CD4-positive, alpha-beta T cell treated with Interleukin-2 at 100 ng/mL for 4 hours (primary cell): ENCODE measurements at regions not wholly inside any gene's neighbourhood (a gene's known extent, or its start where the extent isn't known, plus 50 kb on each side); places are given as distances from the start of the nearest gene placed in this dataset.
"Not testable (repeated sequence)": the region's sequence is repeated elsewhere in the genome, so short reads cannot be mapped to it uniquely, and the experiment has no call there.

Experiments
- DNase-seq: peaks from one replicate; pipeline ENCODE4 v3.0.0-alpha.2; 2020; ENCODE audit warnings: low spot score

DNA sequence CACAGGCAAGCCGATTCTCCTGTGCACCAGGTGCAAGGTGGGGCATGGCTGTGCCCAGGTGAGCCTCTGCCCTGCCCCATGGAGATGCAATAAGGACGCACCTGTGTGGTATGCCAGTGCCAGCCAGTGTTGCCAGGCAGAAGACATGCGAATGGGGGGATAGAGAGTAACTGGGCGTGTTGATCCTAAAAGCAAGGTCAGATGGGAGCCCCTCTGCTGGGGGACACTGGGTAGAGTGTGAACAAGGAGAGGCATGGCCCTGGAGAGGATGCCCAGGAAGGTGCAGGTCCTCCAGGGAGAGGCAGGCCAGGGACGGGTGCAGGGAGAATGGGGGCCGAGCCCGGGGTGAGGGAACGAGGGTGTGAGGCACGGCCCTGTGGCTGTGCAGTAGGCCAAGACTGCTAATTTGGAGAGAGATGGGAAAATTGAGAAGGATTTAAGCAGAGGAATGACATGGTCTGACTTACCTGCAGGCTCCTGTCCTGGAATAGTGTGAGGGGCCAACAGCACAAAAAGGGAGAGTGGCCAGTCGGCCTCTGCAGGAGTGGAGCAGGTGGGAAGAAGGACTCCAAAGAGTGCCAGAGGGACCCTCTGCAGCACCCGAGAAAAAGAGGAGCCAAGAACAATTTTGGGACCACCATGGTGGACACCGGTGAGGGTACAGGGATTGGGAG, 690.4 kb upstream of the HS6ST1 start:
- DNase-seq = no peak

DNA sequence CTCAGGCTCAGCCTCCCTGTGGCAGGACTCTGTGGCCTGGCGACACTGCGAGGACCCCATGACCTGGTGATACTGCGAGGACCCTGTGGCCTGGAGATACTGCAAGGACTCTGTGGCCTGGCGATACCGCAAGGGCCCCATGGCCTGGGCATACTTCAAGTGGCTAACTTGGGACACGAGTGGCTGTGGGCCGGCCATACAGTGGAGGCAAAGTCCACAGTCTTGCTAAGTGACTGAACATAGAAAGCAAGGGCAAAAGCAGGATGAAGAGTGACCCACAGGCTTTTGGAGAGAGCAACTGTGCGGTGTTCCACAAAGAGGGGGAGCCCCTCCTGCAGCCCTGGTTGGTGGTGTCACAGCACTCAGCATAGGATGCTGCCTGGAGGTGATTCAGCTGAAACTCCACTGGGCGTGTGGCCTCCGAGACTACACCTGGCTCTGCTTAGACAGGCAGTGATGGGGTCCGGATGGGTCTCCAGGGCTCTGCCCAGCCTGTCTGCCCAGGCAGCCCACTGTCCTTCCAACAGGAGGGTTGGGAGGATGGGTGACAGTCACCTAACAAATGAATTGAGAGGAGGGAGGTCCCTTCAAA, 691.0 kb upstream of the HS6ST1 start:
- DNase-seq = no peak

DNA sequence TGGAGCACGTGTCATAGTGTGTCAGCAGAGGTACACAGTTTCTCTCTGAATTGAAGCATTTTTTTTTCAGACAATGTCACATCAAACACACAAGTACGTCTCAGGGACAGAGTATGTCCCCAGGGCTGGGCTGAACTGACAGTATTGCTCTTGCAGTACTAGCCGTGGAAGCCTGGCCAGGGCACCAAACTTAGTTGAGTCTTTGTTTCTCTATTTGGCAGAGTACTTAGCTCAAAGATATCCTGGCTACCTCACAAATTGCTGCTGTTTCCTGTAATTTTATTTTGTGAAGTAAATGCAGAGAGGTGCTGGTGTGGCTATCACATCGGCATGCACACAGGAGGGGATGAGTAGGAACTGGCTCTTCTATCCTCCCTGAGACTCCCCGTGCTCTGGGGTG, 691.6 kb upstream of the HS6ST1 start:
- no peak for DNase-seq

DNA sequence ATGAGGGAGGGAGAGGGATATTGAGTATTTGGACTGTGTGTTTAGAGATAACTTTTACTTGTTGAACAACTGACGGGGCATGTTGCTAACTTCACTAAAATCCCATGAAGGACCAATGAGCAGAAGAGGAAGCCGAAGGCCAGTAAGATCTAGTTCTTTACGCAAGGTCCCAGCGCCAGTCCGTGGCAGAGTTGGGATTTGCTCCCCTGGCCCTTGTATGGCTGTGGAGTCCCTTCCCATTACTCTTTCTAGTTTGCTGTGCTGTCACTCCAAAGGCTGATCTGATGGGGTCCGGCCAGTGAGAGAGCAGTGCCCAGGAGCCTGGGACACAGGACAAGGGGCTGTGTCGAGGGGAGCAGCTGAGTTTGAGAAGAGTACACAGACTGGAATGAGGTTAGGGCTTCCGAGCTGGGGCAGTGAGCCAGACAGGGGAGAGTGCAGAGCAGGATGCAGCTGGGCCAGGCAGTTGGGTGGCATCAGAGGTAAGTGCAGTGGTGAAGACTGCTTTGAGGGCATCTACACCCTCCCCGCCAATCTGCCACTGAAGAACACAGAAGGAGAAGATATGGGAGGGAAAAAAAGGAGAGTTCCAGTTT, 692.9 kb upstream of the HS6ST1 start:
- no peak for DNase-seq

DNA sequence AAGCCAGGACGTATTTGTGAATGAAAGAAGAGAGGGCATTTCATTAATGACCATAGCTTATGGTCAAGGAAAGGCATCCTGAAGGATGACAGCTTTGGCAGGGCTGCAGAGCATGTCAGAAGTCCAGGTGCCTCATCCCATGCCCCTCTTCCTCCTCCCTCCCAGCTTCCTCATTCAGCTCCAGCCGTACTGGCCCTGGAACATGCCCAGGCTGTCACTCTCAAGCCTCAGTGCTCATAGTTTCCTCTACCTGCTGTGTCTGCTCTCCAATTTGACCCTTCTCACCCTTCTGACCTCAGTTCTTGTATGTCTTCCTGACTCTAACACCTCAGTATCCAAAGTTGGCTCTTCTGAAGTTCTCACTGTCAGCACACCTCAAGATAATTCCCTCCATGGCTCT, 695.8 kb upstream of the HS6ST1 start:
- no peak for DNase-seq

DNA sequence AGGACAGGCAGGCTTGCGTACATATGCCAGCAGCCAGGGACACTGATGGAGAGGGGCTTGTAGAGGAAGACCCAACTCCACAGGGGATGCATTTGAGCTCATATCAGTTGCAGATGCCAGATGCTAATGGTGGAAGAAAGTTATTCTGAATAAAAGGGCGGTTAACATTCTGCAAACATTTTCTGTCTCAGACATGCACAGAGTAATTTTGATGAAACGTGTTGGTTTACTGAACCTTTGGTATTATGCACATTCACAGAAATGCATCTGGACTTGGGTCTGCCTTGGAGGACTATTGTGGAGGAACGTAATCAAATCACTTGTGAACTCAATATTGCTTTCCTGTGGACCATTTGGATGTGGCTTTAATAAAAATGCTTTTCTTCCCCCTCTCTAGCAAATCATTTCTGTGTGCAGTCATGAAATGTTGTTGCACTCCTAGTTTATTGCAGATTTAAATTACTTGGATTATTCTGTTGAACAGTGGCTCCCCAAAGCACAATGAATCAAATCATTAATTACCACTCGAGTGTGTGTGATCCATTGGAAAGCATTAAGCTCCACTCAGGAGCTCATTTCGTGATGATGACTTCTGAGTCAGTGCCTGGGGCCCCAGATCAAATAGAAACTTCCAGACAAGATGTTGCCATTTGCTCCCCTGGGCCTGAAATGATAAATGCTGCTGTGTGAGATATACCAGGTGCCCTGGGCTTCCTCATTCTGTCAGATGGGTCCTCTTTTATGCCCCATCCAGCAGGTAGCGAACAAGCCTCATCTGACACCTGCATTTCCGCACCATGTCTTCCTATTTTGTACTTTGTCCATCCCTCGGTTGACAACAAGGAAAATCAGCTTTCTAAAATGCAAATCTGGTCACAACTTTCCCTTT, 697.0 kb upstream of the HS6ST1 start:
- DNase-seq = no peak

DNA sequence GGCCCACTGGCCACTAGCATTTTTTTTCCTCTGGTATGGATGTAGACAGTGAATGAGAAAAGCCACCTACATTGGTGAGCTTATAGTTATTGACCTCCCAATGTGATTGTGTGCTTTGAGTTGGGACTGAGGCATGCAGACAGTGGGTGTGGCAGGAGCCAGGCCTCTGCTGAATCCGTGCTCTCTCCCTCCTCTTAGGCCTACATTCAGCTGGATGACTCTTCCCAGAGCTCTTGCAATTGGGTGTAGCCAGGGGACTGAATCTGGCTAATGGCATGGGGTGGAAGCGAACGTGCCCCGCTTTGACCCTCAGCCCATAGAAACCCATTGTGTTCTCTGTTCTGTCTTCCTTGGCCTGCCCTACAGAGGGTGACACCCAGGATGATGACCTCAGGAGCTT, 698.3 kb upstream of the HS6ST1 start:
- DNase-seq = no peak

DNA sequence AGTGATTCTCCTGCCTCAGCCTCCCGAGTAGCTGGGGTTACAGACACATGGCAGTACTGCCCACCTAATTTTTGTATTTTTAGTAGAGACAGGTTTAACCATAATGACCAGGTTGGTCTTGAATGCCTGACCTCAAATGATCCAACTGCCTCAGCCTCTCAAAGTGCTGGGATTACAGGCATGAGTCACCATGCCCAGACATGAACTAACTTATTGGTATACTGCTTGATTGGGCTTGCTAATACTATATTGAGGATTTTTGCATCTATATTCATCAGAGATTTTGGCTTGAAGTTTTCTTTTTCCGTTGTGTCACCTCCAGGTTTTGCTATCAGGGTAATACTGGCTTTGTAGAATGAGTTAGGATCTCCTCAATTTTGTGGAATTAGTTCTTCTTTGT, 706.1 kb upstream of the HS6ST1 start:
- no peak for DNase-seq

DNA sequence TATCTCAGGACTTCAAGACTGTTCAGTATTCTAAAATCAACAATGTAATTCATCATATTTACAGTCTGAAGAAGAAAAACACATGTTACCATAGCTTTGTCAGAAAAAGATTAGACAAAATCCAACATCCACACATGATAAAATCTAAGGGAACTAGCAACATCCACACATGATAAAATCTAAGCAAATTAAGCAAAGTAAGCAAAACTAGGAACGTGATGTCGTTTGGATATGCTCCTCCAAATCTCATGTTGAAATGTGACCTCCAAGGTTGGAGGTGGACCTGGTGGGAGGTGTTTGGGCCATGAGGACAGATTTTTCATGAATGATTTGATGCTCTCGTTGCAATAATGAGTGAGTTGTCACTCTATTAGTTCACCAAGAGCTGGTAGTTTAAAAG, 717.3 kb upstream of the HS6ST1 start:
- DNase-seq = no peak

DNA sequence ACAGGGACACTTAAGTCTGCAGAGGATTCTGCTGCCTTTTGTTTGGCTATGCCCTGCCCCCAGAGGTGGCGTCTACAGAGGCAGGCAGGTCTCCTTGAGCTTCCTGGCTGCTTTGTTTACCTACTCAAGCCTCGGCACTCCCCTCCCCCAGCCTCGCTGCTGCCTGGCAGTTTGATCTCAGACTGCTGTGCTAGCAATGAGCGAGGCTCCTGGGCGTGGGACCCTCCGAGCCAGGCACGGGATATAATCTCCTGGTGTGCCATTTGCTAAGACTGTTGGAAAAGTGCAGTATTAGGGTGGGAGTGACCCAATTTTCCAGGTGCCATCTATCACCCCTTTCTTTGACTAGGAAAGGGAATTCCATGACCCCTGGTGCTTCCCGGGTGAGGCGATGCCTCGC, 725.0 kb upstream of the HS6ST1 start:
- DNase-seq = not testable (repeated sequence)

DNA sequence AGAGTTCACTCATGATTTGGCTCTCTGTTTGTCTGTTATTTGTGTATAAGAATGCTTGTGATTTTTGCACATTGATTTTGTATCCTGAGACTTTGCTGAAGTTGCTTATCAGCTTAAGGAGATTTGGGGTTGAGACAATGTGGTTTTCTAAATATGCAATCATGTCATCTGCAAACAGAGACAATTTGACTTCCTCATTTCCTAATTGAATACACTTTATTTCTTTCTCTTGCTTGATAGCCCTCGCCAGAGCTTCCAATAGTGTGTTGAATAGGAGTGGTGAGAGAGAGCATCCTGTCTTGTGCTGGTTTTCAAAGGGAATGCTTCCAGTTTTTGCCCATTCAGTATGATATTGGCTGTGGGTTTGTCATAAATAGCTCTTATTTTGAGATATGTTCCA, 727.8 kb upstream of the HS6ST1 start:
- DNase-seq = not testable (repeated sequence)

DNA sequence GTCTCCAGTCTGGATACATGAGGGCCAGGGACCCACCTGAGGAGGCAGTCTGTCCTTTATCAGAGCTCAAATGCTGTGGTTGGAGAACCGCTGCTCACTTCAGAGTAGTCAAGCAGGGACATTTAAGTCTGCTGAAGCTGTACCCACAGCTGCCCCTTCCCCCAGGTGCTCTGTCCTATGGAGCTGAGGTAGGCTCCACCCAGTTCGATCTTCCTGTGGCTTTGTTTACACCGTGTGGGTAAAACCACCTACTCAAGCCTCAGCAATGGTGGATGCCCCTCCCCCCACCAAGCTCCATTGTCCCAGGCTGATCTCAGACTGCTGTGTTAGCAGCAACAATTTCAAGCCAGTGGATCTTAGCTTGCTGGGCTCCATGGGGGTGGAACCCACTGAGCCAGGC, 731.4 kb upstream of the HS6ST1 start:
- DNase-seq = no peak

DNA sequence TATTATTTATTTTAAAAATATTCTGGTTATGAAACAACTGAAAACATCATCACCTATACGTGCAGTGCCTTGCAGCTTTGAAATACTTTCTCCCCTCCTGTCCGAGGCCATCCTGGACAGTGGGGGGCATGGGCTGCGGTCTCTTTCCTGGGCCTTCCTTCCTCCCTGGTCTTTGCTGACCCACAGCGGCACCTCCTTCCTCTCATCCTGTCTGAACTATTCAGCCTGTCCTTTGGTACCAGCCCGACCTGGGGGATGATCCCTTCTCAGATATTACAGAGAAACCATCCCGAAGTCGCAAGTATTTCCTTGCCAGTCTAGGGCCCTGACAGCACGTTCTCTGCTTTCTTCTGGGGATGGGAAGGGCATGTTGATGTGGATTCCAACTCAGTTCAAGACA, 736.6 kb upstream of the HS6ST1 start:
- no peak for DNase-seq

DNA sequence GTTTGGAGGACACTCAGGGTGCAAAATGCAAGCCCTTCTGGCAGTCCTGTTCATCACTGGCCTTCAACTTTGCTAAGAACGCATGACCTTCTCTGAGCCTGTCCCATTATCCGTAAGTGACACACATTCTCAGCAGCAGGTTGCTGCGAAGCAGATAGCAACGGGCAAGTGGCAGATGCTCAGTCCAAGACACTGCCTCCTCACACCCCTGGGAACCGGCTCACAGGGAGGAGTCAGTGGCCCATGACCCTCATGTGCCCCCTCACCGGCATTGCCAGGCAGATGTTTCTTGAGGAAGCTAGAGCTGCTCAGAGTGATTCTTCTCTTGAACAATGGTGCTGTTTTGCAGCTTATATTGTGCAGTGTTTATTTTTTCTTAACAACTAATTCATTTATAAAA, 737.2 kb upstream of the HS6ST1 start:
- DNase-seq = no peak

DNA sequence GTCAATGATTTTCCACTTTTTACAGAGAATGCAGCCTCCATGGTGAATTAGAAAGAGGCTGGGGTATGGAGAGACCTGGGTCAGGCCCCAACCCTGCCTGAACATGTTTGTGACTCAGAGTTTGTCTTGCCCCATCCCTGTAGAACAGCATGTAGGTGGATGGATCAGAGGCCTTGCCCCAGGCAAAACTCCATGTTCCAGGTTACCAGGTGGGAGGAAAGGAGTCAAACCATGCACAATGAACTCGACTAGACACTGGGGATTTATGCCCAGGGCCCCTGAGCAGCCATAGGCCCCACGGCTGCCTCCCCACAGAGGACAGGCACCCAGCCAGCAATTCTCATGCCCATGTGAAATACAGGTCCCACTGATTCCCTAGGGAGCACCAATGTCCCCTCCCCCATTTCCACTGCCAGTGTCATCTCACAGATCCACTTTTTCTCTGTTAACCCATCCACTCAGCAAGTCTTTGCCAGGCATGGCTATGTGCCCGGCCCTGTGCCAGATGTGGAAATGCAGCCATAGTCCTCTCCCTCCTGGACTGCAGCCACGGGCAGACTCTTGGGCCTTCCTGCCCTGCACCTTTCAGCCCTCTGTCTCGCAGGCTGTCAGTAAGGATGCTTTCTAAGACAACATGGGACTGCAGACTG, 737.8 kb upstream of the HS6ST1 start:
- no peak for DNase-seq

DNA sequence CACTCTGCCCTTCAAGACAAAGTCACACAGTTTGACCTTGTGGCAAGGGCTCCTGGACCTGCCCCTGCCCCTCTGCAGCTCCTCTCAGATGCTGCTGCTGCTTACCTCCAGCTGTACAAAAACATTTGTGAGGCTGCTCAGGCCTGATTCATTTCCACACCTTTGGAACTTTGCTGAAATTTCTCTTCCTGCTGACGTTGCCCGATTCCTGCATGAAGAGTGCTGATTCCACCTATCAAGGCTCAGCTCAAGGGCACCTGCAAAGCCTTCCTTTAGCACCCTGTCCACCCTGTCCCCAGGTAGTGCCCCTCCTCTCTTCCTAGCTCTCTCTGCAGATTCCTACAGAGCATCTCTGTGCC, 738.3 kb upstream of the HS6ST1 start:
- DNase-seq = no peak

DNA sequence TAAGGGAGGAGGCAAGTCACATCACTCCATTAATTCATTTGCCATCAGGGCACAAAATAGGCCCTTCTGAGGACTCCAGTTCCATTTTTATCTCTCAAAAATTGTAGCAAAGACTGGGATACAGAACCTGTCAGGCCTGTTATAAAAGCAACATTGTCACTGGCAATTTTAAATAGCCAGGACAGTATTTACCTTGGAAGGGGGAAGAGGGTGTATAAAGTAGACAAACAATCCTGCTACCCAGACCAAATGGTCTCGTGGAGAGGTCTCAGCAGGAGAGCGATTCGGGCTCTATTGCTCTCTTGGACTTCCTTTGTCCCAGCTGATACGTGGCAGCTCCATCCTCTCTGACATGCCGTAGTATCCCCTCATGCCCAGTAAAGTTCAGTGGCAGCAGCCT, 740.3 kb upstream of the HS6ST1 start:
- DNase-seq = no peak

DNA sequence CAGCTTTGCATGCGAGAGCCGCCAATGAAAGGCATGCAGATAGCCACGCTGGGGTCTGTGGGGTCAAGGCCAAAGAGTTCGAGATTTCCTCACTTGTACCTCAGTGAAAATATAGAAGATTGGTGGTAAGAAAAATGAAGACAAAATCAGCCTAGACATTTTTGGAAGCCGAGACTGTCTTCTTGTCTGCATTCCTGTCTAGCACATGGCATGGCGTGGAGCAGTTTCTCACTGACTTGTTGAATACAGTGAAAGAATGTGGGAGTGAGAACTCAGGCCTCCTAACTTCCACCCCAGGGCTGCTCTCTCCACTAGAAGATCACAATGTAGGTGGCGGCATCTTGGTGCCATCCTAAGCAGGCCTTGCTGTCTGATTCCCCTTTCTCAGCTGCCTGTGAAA, 740.8 kb upstream of the HS6ST1 start:
- DNase-seq = no peak

DNA sequence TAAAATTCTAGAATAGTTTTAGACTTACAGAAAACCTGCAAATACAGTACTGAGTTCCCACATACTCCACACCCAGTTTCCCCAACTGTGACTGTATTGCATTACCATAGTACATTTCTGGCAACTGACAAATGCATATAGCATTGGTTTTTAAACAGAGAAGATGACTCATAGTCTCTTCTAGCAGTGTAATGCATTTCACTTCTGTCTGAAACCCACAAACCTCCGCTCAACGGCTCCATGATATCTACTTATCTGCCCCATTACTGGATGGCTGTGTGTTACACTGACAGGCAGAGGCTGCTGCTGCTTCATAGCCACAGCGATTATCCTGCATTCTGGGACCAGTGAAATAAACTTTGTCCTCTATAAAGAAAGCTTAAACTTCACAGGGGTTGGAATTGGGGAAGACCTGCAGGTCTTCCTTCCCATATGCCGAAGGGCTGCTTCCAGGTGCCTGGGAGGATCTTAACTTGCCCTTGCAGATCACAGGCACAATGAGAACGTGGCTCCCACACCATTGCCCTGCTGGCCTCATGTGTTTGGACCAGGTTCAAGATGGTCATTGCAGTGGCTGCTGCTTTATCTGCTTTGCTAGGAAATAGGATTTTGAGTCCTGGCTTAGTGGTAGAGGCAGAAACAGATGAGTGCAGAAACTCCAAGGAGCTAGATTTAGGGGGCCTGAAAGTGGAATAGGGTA, 742.6 kb upstream of the HS6ST1 start:
- no peak for DNase-seq

DNA sequence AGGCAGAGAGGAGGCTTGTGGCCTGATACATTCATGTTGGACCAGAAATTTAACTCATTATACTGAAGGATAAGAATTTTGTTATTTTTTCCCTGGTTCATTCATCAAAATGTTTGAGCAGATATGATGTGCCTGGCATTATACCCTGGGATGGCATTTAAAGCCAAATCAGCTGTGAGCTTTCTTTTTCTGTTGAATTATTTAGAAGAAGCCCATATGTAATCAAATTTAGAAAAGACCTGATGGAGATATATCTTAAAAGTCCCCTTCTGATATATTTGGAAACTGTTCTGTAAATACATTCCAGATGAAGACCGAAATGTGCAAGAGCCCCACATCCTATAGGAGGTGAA, 743.1 kb upstream of the HS6ST1 start:
- DNase-seq = no peak

DNA sequence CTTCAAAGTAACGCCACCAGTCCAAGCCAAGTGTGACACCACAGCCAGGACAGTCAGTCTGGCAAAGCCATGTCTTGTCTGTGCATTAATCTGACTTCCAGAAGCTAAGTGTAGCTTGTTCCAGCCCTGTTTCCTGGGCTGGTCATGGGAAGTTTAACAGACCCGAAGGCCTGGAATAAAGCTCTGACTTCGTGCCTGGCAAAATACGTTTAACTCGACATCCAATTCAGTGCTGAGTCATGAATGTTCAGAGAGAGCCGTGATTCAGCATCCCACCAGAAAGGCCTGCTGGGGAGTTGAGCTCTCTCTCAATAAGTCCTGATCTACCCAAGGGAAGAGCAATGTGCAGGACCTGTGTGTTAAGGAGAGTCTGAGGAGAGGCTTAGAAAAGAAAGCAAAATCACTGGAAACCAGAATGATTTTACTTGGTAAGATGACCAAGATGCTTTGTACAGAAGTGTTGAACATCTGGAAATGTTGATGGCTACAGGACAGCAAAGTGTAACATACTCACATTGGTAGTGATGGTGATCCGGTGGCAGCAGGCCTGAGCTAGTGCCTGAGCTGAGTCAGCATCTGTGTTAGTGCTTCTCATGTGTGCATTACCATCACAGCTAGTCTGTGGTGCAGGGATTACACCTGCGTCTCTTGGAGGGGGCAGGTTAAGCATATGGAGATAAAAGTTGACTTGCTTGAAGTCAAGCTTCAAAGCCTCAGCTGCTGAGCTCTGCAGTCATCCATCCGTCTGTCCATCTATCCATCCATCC, 743.7 kb upstream of the HS6ST1 start:
- no peak for DNase-seq
